ENCODE measurements at regions not wholly inside any gene's neighbourhood (a gene's known extent, or its start where the extent isn't known, plus 50 kb on each side); places are given as distances from the start of the nearest gene placed in this dataset.
"Not testable (repeated sequence)": the region's sequence is repeated elsewhere in the genome, so short reads cannot be mapped to it uniquely, and the experiment has no call there.

GRCh38 chr10:21403256-21404015 is 122.0 kb downstream of the SKIDA1 start:
- no peak for DNase-seq

GRCh38 chr10:21402606-21403083 is 122.8 kb downstream of the SKIDA1 start:
- DNase-seq = no peak

DNA sequence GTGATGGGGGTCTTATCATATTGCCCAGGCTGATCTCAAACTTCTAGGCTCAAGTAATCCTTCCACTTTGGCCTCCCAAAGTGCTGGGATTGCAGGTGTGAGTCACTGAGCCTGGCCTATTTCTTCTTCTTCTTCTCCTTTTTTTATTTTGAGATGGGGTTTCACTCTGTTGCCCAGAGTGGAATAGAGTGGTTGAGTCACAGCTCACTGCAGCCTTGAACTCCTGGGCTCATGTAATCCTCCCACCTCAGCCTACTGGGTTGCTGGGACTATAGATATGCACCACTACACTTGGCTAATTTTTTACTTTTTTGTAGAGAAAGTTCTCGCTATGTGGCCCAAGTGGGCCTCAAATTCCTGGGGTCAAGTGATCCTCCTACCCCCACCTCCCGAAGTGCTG is 124.3 kb downstream of the SKIDA1 start:
- DNase-seq = no peak

GRCh38 chr10:21399392-21400035 is 126.0 kb downstream of the SKIDA1 start:
- no peak for DNase-seq

DNA sequence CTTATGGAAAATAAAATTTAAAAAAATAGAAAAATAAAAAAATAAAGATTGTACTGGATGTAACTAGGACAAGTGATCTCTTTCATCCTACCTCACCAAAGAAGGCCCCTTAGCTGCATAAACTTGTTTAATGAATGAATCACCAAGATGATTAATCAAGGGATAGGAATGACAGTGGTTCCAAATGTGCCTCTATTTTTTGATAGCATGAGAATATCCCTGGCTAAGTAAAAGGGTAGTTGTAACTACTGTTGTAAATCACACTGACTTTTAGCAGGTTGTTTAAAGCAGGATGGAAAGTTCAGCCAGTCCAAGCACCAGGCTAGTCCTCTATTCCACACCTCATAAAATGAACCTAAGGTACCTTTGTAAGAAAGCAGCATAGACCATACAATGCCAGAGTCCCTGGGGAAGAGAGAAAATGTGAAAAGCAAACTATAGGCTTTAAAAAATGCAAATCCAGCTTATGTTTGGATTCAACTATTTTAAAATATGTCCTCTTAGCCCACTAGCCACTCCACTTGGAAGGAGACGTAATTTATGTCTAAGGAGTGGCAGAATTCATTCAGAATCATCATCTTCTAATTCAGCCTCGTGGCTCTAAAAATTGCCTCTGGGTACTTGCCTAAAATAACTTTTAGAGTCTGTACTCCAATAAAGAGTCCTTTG is 126.8 kb downstream of the SKIDA1 start:
- no peak for DNase-seq

- no peak for DNase-seq
Measured at GRCh38 chr10:21396889-21397288, 128.6 kb downstream of the SKIDA1 start.

DNA sequence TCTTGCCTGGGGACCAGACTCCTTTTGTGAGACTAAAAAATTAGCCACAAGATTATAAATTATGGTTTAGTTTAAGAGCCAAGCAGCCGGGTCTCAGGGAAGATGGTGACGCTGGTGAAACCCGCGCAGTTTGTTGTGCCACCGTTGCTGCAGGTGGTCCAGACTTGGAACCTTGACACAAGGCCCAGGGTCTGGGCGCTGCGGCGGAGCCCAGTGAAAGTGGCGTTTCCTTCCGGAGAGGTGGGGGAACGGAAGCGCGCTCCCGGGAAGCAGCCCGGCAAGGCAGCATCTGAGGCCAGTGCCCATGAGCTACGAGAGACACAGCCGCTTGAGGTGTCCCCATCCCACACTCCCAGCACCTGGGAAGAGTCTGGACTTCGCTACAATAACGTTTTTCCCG is 131.6 kb downstream of the SKIDA1 start:
- no peak for DNase-seq

- no peak for DNase-seq
Measured at GRCh38 chr10:21388589-21388988, 136.9 kb downstream of the SKIDA1 start.

DNA sequence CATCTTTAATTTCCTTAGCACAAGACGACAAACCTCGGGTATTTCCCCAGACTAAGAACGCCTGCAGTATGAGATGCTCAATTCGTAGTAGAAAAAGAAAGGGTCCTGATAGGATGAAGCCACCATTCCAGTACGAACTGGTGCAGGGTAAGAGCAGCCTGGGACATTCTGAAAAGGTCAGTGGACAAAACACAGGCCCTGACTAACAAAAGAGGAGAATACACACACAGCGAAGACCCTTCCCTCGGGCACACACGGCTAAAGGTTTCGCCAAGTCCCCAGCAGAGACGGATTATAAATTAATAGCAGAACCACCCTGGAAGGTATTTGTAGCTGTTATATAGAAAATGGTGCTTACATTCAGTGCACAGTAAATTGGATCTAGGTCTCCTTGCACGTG is 137.6 kb downstream of the SKIDA1 start:
- DNase-seq = no peak

- no peak for DNase-seq
Measured at GRCh38 chr10:21385996-21386585, 139.4 kb downstream of the SKIDA1 start.

DNA sequence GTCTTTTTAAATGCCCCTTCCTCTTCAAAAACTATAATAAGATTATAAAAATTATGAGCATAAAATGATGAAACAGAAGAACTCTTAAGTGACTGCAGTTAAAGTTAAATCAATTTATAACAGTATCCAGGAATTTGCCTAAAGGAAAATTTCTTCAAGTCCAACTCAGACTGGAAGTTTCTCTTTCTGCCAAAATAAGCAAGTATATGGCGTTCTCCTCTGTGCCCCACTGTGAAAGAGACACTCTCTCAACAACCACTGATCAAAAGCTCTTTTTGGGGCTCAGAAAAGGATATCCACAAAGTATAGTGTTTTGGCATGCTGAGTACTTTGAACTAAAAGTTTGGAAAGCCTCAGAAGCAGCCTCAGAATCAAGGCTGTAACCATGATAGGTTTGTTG is 139.9 kb downstream of the SKIDA1 start:
- no peak for DNase-seq

GRCh38 chr10:21379143-21379542 is 146.3 kb downstream of the SKIDA1 start:
- no peak for DNase-seq

DNA sequence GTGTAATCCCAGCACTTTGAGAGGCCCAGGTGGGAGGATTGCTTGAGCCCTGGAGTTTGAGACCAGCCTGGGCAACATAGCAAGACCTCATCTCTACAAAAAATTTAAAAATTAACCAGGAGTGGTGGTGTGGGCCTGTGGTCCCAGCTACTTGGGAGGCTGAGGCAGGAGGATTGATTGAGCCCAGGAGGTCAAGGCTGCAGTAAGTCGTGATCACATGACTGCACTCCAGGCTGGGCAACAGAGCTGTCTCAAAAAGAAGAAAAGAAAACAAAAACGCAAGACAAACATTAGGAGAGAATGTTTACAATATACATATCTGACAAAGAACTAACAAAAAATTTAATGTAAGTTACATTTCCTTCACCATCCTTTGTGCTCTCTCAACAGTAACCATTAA is 150.2 kb downstream of the SKIDA1 start:
- not testable (repeated sequence) for DNase-seq

- DNase-seq = not testable (repeated sequence)
Measured at GRCh38 chr10:21373881-21374280, 151.6 kb downstream of the SKIDA1 start.

- DNase-seq = peak; percentile 50
Measured at GRCh38 chr10:21372651-21373410, 152.7 kb downstream of the SKIDA1 start.

DNA sequence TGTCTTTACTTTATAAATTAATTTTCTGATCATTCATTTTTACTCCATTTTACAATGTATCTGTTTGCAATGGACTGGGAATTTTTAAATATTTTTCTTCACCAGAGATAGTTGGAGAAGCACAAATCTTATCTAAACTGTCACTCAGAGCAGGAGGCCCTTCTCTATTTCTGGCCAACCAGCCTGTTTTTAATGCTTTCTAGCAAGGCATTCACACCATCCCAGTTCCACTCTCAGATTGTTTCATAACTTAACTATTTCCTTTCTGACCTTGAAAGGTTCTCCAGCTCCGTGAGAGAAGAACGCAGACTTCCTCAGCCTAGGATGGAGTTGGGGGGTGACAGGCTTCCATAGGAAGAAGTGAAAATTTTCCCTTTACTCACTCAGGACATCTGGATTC is 155.8 kb downstream of the SKIDA1 start:
- no peak for DNase-seq

GRCh38 chr10:21368728-21369425 is 156.6 kb downstream of the SKIDA1 start:
- DNase-seq = no peak

GRCh38 chr10:21368022-21368582 is 157.4 kb downstream of the SKIDA1 start:
- DNase-seq = no peak

- DNase-seq = not testable (repeated sequence)
Measured at GRCh38 chr10:21366108-21366507, 159.4 kb downstream of the SKIDA1 start.

DNA sequence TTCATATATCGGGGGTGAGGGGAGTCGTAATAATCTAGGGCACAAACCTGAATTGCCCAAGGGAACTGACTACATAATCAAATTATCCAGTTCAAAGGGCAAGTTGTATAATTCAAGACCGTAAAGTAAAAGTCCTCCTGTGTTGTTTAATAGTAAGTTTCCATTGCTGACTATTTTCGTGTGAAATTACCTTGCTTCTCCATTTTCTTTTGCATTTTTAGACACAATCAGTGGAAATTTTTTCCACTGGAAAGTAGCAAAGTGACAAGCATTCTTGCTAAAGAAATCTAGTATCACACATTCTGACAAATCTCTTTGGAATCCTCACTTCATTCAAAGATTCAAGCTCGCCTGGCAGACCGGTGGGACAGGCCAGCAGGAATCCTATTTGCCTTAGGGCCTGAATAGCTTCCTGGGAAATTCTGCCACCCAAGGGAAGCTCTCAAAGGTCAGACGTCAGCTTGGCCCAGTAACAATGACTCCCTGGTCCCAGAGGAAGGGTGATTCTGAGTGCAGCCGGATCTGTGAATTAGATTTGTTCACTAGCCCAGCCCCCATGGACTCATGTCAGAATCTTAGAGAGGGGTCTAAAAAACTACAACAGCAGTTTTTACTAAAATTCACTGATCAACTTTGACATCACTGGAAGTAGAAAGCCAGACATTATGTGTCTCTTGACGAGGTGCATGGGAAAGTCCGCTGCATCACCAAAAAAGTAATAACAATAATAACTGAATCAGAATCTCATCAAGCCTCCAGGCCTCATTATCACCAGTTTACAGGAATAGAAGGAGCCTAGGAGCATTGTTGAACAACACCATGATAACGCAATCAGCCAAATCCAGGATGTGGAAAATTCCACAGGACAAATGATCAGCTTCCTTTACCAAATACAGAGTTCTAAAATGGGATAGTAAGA is 161.0 kb downstream of the SKIDA1 start:
- DNase-seq = no peak

GRCh38 chr10:21363731-21364104 is 161.8 kb downstream of the SKIDA1 start:
- no peak for DNase-seq

Measured in activated CD8-positive, alpha-beta memory T cell treated with anti-CD3 and anti-CD28 coated beads, Interleukin-2, amount 50 U/mL, for 48 hours (primary cell).